ENCODE measurements at regions not wholly inside any gene's neighbourhood (a gene's known extent, or its start where the extent isn't known, plus 50 kb on each side); places are given as distances from the start of the nearest gene placed in this dataset.

GRCh38 chr11:82560836-82561235, 172.8 kb downstream of the FAM181B start:
- H3K4me1 Mint-ChIP-seq: no peaks in the 10 kb centered on the region
- H3K9me3 Mint-ChIP-seq: no peaks in the 10 kb centered on the region
- Histone ChIP-seq H3K23me2 (ENCODE audit: insufficient read length, low read depth, low read length, poor library complexity, severe bottlenecking) (no peaks in the 10 kb centered on the region), H2BK15ac (ENCODE audit: low read depth, low read length) (no peak overlapping the region), H2AK5ac (ENCODE audit: insufficient read length, low read length) (no peak overlapping the region), H2BK12ac (ENCODE audit: insufficient read length, low read depth, low read length) (no peak overlapping the region), H3K23ac (ENCODE audit: insufficient read length, low read depth, low read length) (no peak overlapping the region), H3K9ac (ENCODE audit: extremely low read depth, insufficient read length, low read length) (no peak overlapping the region), H4K5ac (ENCODE audit: insufficient read length, low read depth, low read length) (no peak overlapping the region), H2AFZ (ENCODE audit: low read length) (no peak overlapping the region), H2BK20ac (ENCODE audit: low read depth, low read length, poor library complexity, severe bottlenecking) (no peak overlapping the region), H3K79me1 (ENCODE audit: insufficient read depth, low read depth, low read length, poor library complexity, severe bottlenecking) (no peaks in the 10 kb centered on the region), H3K14ac (ENCODE audit: insufficient read depth, low read length) (no peak overlapping the region), H3K18ac (ENCODE audit: insufficient read length, low read depth, low read length) (no peak overlapping the region), H3K27ac (ENCODE audit: insufficient read length, low read depth, low read length) (no peak overlapping the region), H4K8ac (replicated peaks; ENCODE audit: insufficient read length, low read depth, low read length) (no peak overlapping the region), H3K79me2 (ENCODE audit: insufficient read depth, low read length) (no peaks in the 10 kb centered on the region), H3K9me3 (ENCODE audit: control insufficient read depth, low read depth, low read length) (no peaks in the 10 kb centered on the region), H2BK5ac (ENCODE audit: insufficient read length, low read length) (no peak overlapping the region), H3K56ac (ENCODE audit: insufficient read length, low read depth, low read length) (no peak overlapping the region), H3K4me2 (ENCODE audit: insufficient read depth, insufficient read length, low read length) (no peak overlapping the region), H3K27me3 (ENCODE audit: insufficient read depth, low read length) (no peaks in the 10 kb centered on the region), H4K20me1 (ENCODE audit: control insufficient read depth, insufficient read depth, insufficient read length) (no peaks in the 10 kb centered on the region), H2BK120ac (ENCODE audit: low read depth, low read length, poor library complexity, severe bottlenecking) (no peak overlapping the region), H3K4ac (ENCODE audit: low read depth, low read length) (no peak overlapping the region), H3T11ph (ENCODE audit: low read length) (no peak overlapping the region), H4K91ac (ENCODE audit: insufficient read length, low read depth, low read length) (no peak overlapping the region), H3K4me1 (ENCODE audit: insufficient read depth, low read length) (no peaks in the 10 kb centered on the region)
- no peaks in the 10 kb centered on the region for H3K36me3 Mint-ChIP-seq (ENCODE audit: insufficient read depth in 1 of 3, low read depth in 3 of 3)
- H3K4me3 Mint-ChIP-seq: no peak overlapping the region
- TF ChIP-seq CTCF (conservative IDR thresholded peaks at IDR 0.05): no peak
- WGBS (ENCODE audit: extremely low coverage, insufficient read length, low lambda C conversion rate): no CpG with 5 or more reads among the region's 5 CpGs
- H3K27ac Mint-ChIP-seq: no peak overlapping the region
- no peak for DNase-seq
- no peaks in the 10 kb centered on the region; the same call in 1 of the 2 replicates for H3K27me3 Mint-ChIP-seq (ENCODE audit: low read depth)

Data from H9 (cell line).